ENCODE measurements at regions not wholly inside any gene's neighbourhood (a gene's known extent, or its start where the extent isn't known, plus 50 kb on each side); places are given as distances from the start of the nearest gene placed in this dataset.

DNA sequence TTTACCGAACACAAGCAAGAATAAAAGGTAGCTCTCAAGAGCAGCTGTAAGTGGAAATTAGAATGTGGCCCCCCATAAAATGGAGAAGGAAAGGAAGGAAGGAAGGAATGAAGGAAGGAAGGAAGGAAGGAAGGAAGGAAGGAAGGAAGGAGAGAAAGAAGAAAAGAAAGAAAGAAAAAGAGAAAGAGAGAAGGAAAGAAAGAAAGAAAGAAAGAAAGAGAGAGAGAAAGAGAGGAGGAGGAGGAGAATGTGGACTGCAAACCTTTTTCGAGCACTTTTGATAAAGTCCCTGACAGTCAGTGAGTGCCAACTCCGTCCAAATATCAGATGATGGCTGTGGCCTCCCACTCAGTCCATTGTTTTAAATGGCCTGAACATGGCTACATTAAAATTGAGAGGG is 53.8 kb upstream of the SNX2 start:
- Histone ChIP-seq H3K4ac (ENCODE audit: low read depth, low read length) (no peak overlapping the region), H4K20me1 (ENCODE audit: control insufficient read depth, insufficient read depth, insufficient read length) (no peaks in the 10 kb centered on the region), H4K8ac (replicated peaks; ENCODE audit: insufficient read length, low read depth, low read length) (no peak overlapping the region), H2AK5ac (ENCODE audit: insufficient read length, low read length) (no peak overlapping the region), H3K4me2 (ENCODE audit: insufficient read depth, insufficient read length, low read length) (no peak overlapping the region), H3K27ac (ENCODE audit: insufficient read length, low read depth, low read length) (no peak overlapping the region), H3T11ph (ENCODE audit: low read length) (no peak overlapping the region), H2BK20ac (ENCODE audit: low read depth, low read length, poor library complexity, severe bottlenecking) (no peak overlapping the region), H3K9me3 (ENCODE audit: control insufficient read depth, low read depth, low read length) (no peaks in the 10 kb centered on the region), H3K9ac (ENCODE audit: extremely low read depth, insufficient read length, low read length) (no peak overlapping the region), H3K56ac (ENCODE audit: insufficient read length, low read depth, low read length) (no peak overlapping the region), H3K23ac (ENCODE audit: insufficient read length, low read depth, low read length) (no peak overlapping the region), H2BK120ac (ENCODE audit: low read depth, low read length, poor library complexity, severe bottlenecking) (no peak overlapping the region), H3K27me3 (ENCODE audit: insufficient read depth, low read length) (no peaks in the 10 kb centered on the region), H3K79me1 (ENCODE audit: insufficient read depth, low read depth, low read length, poor library complexity, severe bottlenecking) (no peaks in the 10 kb centered on the region), H2BK5ac (ENCODE audit: insufficient read length, low read length) (no peak overlapping the region), H3K14ac (ENCODE audit: insufficient read depth, low read length) (no peak overlapping the region), H4K91ac (ENCODE audit: insufficient read length, low read depth, low read length) (no peak overlapping the region), H3K23me2 (ENCODE audit: insufficient read length, low read depth, low read length, poor library complexity, severe bottlenecking) (no peaks in the 10 kb centered on the region), H2BK12ac (ENCODE audit: insufficient read length, low read depth, low read length) (no peak overlapping the region), H2AFZ (ENCODE audit: low read length) (no peak overlapping the region), H3K4me1 (ENCODE audit: insufficient read depth, low read length) (no peaks in the 10 kb centered on the region), H3K79me2 (ENCODE audit: insufficient read depth, low read length) (no peaks in the 10 kb centered on the region), H4K5ac (ENCODE audit: insufficient read length, low read depth, low read length) (no peak overlapping the region), H3K18ac (ENCODE audit: insufficient read length, low read depth, low read length) (no peak overlapping the region), H2BK15ac (ENCODE audit: low read depth, low read length) (no peak overlapping the region)
- Mint-ChIP-seq H3K36me3 (ENCODE audit: insufficient read depth in 1 of 3, low read depth in 3 of 3) (peaks cover 0 to 2% (median 0%) of the 10 kb centered on the region in 3 experiments; a peak in 2 of 7 replicates), H3K27me3 (ENCODE audit: low read depth) (no peaks in the 10 kb centered on the region), H3K9me3 (no peaks in the 10 kb centered on the region), H3K4me3 (no peak overlapping the region), H3K27ac (no peak overlapping the region), H3K4me1 (peaks cover 3 to 7% of the 10 kb centered on the region in 2 experiments; a peak in 3 of 4 replicates)
- no peak for TF ChIP-seq CTCF (conservative IDR thresholded peaks at IDR 0.05)
- no CpG with 5 or more reads among the region's 3 CpGs for WGBS (ENCODE audit: extremely low coverage, insufficient read length, low lambda C conversion rate)
- no peak for DNase-seq

All from H9 (cell line).